GM10248 (cell line): ENCODE measurements at regions not wholly inside any gene's neighbourhood (a gene's known extent, or its start where the extent isn't known, plus 50 kb on each side); places are given as distances from the start of the nearest gene placed in this dataset.

Source experiments
- CTCF ChIA-PET: fragments of 300-600 bp; sonication (Branson Sonifier 250); formaldehyde crosslinking; extraction: SDS; loops from one replicate; lab custom pipeline; 2021; ENCODE audit warnings: antibody characterized with exemption; lab: Yijun Ruan, JAX
- POLR2A ChIA-PET: fragments of 350-650 bp; sonication (Branson Sonifier 250); formaldehyde crosslinking; extraction: SDS; loops from one replicate; lab custom pipeline; 2020; ENCODE audit warnings: antibody characterized with exemption; lab: Yijun Ruan, JAX
- DNase-seq: peaks from one replicate; pipeline ENCODE4 v3.0.0; 2012; ENCODE audit errors: extremely low spot score
- TF ChIP-seq, protein P1 (sequence below): IDR thresholded peaks from 2 replicates; pipeline ENCODE4 v1.5.1; 2012; ENCODE audit warnings: mild to moderate bottlenecking, low read depth; ENCODE audit errors: extremely low read depth, missing control alignments, control extremely low read depth

DNA sequence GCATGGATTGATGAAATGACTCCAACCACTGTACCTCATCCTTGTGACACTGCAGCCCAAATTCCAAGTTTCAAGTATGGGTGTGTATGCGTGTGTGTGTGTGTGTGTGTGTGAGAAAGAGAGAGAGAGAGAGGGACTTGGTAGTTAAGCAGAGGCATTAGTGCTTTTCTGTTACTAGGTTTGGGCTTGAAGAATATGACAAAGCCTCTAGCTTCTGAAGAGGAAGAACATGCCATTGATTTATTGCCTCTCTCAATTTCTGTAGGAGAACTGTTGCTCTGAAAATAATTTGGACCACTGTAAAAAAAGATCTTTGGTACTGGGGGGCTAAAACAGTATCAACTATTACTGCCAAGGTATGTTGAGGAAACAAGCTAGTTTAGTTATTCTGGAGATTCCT is 139.2 kb downstream of the AQP9 start:
- TF ChIP-seq, protein P1, sequence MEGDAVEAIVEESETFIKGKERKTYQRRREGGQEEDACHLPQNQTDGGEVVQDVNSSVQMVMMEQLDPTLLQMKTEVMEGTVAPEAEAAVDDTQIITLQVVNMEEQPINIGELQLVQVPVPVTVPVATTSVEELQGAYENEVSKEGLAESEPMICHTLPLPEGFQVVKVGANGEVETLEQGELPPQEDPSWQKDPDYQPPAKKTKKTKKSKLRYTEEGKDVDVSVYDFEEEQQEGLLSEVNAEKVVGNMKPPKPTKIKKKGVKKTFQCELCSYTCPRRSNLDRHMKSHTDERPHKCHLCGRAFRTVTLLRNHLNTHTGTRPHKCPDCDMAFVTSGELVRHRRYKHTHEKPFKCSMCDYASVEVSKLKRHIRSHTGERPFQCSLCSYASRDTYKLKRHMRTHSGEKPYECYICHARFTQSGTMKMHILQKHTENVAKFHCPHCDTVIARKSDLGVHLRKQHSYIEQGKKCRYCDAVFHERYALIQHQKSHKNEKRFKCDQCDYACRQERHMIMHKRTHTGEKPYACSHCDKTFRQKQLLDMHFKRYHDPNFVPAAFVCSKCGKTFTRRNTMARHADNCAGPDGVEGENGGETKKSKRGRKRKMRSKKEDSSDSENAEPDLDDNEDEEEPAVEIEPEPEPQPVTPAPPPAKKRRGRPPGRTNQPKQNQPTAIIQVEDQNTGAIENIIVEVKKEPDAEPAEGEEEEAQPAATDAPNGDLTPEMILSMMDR = no peak
- DNase-seq = no peak
- ChIA-PET POLR2A (no interaction called here), CTCF (no interaction called here)

DNA sequence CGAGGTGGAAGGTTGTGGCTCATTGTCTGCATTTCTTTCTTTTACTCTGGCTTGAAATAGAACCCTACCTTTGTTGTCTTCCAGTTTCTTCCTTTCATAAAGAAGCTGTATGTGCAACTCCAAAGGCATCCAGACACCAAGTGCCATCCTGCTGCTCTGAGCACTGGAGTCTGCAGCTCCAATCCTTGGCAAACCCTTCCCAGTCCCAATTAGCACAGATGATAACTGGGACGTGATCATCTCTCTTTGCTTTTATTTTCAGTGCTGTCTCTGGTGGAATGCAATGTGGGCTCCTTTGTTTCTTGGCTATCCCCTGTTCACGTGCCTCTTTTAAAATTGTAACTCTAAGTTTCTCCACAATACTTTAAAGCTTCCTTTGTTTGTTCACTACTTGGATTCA is 140.9 kb downstream of the AQP9 start:
- CTCF ChIA-PET = interaction anchor here (1.0 to 1.5 kb wide), 3 partner anchors 11 to 39 kb away, joined by 3 to 4 read pairs (median 3); no protein-coding TSS in a partner anchor
- POLR2A ChIA-PET = no interaction called here
- DNase-seq = no peak
- TF ChIP-seq, protein P1 = no peak

DNA sequence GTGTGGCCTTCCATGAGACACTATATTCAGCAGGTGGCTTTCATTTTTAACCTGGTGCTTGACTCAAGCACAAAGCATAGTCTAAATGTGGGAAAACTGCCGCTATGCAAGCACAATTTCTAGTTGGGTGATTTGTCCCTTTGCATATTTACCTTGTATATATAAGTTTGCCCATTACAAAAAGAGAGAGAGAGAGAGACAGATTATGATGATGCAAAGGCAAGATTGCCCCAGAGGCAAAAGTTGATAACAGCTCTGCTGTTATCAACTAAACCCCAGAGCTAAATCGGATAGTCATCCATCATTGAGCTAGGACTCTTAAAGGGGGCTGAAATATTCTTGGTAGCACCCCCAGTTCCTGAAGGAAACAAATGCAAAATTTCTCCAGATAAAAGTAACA is 141.5 kb downstream of the AQP9 start:
- TF ChIP-seq, protein P1 = no peak
- ChIA-PET POLR2A (interaction anchor here (0.5 kb wide), 1 partner anchor 252 kb away, joined by 8 read pairs; no protein-coding TSS in a partner anchor), CTCF (interaction anchor here (1.0 to 1.5 kb wide), 3 partner anchors 11 to 39 kb away, joined by 3 to 4 read pairs (median 3); no protein-coding TSS in a partner anchor)
- DNase-seq = no peak

DNA sequence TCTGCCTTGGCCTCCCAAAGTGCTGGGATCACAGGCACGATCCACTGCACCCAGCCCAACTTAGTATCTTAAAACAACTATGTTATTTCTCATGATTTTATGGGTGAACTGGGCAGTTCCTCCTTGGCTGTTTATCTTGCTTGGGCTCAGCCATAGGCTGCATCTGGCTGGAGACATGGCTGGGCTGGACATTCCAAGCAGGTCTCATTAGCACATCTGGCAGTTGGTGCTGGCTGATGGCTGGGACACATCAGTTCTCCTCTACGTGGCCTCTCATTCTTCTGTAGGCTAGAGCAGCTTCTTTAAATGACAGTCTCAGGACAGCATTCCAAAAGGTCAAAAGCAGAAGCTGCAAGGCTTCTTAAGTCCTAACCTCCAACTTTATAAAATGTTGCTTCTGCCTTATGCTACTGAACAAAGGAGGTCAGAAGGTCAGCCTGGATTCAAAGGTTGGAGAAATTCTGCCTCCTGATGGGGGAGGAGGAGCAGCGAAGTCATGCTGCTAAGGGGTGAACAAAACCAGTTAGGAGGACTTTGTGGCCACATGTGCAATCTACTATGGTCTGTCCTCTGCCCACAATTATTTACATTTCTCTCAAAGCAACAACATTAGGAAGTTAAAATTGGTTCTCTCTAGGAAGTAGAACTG is 144.0 kb downstream of the AQP9 start:
- ChIA-PET POLR2A (no interaction called here), CTCF (interaction anchor here (1.0 kb wide), 1 partner anchor 19 kb away, joined by 3 read pairs; no protein-coding TSS in a partner anchor)
- no peak for DNase-seq
- TF ChIP-seq, protein P1 = no peak

DNA sequence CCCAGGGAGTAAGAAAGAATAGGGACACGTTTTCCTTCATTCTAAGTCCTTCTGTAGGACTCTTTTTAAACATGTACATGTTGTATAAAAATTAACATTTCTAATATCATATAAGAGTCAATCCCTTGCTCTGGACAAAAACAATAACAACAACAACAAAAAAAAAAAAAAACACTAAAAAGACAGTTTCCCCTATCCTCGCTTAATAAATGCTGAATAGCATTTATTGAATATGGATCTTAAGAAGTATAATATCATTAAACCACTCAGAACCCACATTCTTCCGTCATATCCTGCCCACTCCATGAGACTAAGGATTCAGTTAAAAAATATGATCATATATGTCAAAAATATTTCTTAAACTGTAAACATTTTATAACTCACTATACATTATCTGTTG is 145.1 kb downstream of the AQP9 start:
- ChIA-PET CTCF (no interaction called here), POLR2A (no interaction called here)
- DNase-seq = no peak
- TF ChIP-seq, protein P1 = no peak

DNA sequence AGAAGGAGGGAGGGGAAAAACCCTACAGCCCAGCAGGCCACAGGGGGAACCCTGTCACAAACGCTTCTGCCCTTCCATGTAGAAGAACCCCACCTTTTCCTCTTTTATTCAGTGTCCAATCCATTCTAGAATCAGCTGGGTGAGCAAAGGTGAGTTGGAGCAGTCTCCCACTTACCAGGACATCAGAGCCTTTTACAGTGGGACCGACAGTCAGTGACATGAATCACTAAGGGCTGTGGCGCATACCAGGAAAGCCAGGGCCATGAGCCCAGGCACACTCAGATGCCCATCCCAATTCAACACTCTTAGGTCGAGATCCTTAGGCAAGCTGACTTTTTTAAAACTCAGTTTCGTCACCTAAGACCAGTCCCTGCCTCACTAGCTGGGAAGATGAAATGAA is 146.1 kb downstream of the AQP9 start:
- ChIA-PET CTCF (no interaction called here), POLR2A (no interaction called here)
- TF ChIP-seq, protein P1 = no peak
- no peak for DNase-seq
